Gastrocnemius medialis (tissue), 4 donors: ENCODE measurements at regions not wholly inside any gene's neighbourhood (a gene's known extent, or its start where the extent isn't known, plus 50 kb on each side); places are given as distances from the start of the nearest gene placed in this dataset.
"Not testable (repeated sequence)": the region's sequence is repeated elsewhere in the genome, so short reads cannot be mapped to it uniquely, and the experiment has no call there.

Experiments
- ATAC-seq, 2 donors: fragments of 150-250 bp; one replicate each; pipeline ENCODE4 v1.9.1; 2016
- DNase-seq, 2 donors: peaks; one replicate each; pipeline ENCODE4 v3.0.0-alpha.2; 2019
- H3K27ac ChIP-seq, 4 donors: fragments of 200-600 bp; sonication (generic); 1 replicate in 1 of 4; 2 replicates in 3 of 4; pipeline ENCODE4 v1.5.1; 2016 to 2018; ENCODE audit warnings: mild to moderate bottlenecking in 2 of 4, moderate library complexity in 1 of 4
- H3K27me3 ChIP-seq, 3 donors: fragments of 200-600 bp; sonication (generic) in 2 of 3; 1 replicate in 1 of 3; 2 replicates in 2 of 3; pipeline versions ENCODE4 v1.5.1 to v1.6.0; 2016 to 2019; ENCODE audit warnings: mild to moderate bottlenecking in 1 of 3, moderate library complexity in 1 of 3
- H3K36me3 ChIP-seq, 2 donors: fragments of 200-600 bp; sonication (generic) in 1 of 2; one replicate each; pipeline ENCODE4 v1.5.1; 2017 to 2018
- H3K4me1 ChIP-seq, 2 donors: fragments of 200-600 bp; sonication (generic) in 1 of 2; one replicate each; pipeline ENCODE4 v1.5.1; 2016 to 2017; ENCODE audit warnings: mild to moderate bottlenecking in 2 of 2
- H3K4me3 ChIP-seq, 4 donors: fragments of 200-600 bp; sonication (generic) in 3 of 4; 1 replicate in 1 of 4; 2 replicates in 3 of 4; pipeline ENCODE4 v1.5.1; 2016 to 2019; ENCODE audit warnings: mild to moderate bottlenecking in 2 of 4
- H3K9me3 ChIP-seq, 3 donors: fragments of 200-600 bp; sonication (generic) in 2 of 3; 1 replicate in 1 of 3; 2 replicates in 2 of 3; pipeline ENCODE4 v1.5.1; 2016 to 2019
- POLR2A ChIP-seq, 2 donors: fragments of 450-650 bp; IDR thresholded peaks; one replicate each; pipeline ENCODE4 v1.6.1; 2017; ENCODE audit warnings: antibody characterized with exemption in 2 of 2, mild to moderate bottlenecking in 2 of 2, moderate library complexity in 2 of 2
- in situ Hi-C, 4 donors: fragments of 200-750 bp; cut with MboI; loops; one replicate each; pipeline versions ENCODE4 v1.15.0 to v1.8.0; 2017; ENCODE audit warnings: low sequenced_read_pairs in 4 of 4
- intact Hi-C: fragments of 100-400 bp; cut with DNase I; formaldehyde crosslinking; loops from one replicate; pipeline ENCODE4 v1.15.1; 2023; ENCODE audit warnings: low total_unique reads
- TF ChIP-seq, protein P1 (sequence below), 5 experiments: fragments of 450-650 bp in 3 of 5; fragments of 200-600 bp in 2 of 5; sonication (generic) in 2 of 5; IDR thresholded peaks in 4 of 5; conservative IDR thresholded peaks in 1 of 5; 1 replicate in 4 of 5; 2 replicates in 1 of 5; pipeline ENCODE4 v1.5.1; 2016 to 2019; ENCODE audit warnings: antibody characterized with exemption in 5 of 5, mild to moderate bottlenecking in 3 of 5, moderate library complexity in 3 of 5

- TF ChIP-seq POLR2A (IDR thresholded peaks at IDR 0.05): no peak
- TF ChIP-seq, protein P1, sequence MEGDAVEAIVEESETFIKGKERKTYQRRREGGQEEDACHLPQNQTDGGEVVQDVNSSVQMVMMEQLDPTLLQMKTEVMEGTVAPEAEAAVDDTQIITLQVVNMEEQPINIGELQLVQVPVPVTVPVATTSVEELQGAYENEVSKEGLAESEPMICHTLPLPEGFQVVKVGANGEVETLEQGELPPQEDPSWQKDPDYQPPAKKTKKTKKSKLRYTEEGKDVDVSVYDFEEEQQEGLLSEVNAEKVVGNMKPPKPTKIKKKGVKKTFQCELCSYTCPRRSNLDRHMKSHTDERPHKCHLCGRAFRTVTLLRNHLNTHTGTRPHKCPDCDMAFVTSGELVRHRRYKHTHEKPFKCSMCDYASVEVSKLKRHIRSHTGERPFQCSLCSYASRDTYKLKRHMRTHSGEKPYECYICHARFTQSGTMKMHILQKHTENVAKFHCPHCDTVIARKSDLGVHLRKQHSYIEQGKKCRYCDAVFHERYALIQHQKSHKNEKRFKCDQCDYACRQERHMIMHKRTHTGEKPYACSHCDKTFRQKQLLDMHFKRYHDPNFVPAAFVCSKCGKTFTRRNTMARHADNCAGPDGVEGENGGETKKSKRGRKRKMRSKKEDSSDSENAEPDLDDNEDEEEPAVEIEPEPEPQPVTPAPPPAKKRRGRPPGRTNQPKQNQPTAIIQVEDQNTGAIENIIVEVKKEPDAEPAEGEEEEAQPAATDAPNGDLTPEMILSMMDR (IDR thresholded peaks at IDR 0.05 in 4 of 5, conservative IDR thresholded peaks at IDR 0.05 in 1 of 5): no peak
- Histone ChIP-seq H3K9me3 (no peaks in the 10 kb centered on the region), H3K27ac (no peak overlapping the region), H3K4me1 (peaks cover 0 to 5% of the 10 kb centered on the region in 2 donors), H3K36me3 (no peaks in the 10 kb centered on the region), H3K4me3 (no peak overlapping the region), H3K27me3 (no peaks in the 10 kb centered on the region)
- in situ Hi-C loops: loop anchor here in 2 of 4 donors (25.0 kb wide), 2 partner anchors 549 to 1599 kb away; partner anchors contain the start of gene RRAGB (in 2 of the 2)
- intact Hi-C loops: loop anchor here (5.0 kb wide), 1 partner anchor 1121 kb away; the partner anchor contains the start of gene PHF8
- DNase-seq (no peak), ATAC-seq (no peak)
Observed at GRCh38 chrX:55163171-55163570, 57.0 kb upstream of the PAGE5 start.

DNA sequence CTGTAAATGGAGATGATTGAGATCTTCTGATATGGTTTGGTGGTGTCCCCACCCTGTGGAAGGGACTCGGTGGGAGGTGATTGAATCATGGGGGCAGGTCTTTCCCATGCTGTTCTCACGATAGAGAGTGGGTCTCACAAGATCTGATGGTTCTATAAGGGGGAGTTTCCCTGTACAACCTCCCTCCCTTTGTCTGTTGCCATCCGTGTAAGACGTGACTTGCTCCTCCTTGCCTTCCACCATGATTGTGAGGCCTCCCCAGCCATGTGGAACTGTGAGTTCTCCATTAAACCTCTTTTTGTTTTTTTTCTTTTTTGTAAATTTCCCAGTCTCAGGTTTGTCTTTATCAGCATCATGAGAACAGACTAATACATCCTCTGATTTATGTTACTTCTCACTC lies 55.1 kb upstream of the PAGE5 start:
- ATAC-seq, intact Hi-C loops: not testable (repeated sequence)
- in situ Hi-C loops: loop anchor here in 2 of 4 donors (25.0 kb wide), 2 partner anchors 547 to 1597 kb away; partner anchors contain the start of gene RRAGB (in 2 of the 2)

GRCh38 chrX:55167124-55167803 lies 52.9 kb upstream of the PAGE5 start:
- Histone ChIP-seq H3K27me3 (no peaks in the 10 kb centered on the region), H3K4me1 (no peaks in the 10 kb centered on the region), H3K9me3 (no peaks in the 10 kb centered on the region), H3K36me3 (no peaks in the 10 kb centered on the region), H3K4me3 (no peak overlapping the region), H3K27ac (no peak overlapping the region)
- ATAC-seq: no peak
- DNase-seq: no peak
- in situ Hi-C loops (loop anchor here in 2 of 4 donors (25.0 kb wide), 2 partner anchors 545 to 1595 kb away; partner anchors contain the start of gene RRAGB (in 2 of the 2)), intact Hi-C loops (no loop called here)
- TF ChIP-seq POLR2A (IDR thresholded peaks at IDR 0.05): no peak
- TF ChIP-seq, protein P1 (IDR thresholded peaks at IDR 0.05 in 4 of 5, conservative IDR thresholded peaks at IDR 0.05 in 1 of 5): no peak

More for the DNA sequence above, 55.1 kb upstream of the PAGE5 start:
- not testable (repeated sequence) for H3K4me1 ChIP-seq, H3K27ac ChIP-seq, DNase-seq, H3K27me3 ChIP-seq, H3K36me3 ChIP-seq, H3K4me3 ChIP-seq, H3K9me3 ChIP-seq

DNA sequence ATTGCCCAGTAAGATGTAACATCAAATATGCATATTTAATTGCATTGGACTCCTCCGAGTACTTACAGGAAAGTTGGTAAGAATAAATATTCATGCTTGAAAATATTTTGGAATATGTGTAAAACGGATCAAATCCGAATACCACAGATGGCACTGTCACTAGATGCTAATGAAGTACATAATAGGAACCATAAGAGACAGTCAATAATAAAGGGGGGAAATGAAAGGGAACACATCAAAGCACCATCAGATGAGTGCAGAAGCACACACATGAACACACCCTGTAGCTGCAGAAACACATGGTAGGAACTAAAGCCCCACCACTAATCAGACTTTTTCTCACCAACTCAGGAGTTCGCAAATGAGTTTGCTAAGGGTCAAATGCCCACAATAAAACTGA lies 52.2 kb upstream of the PAGE5 start:
- Histone ChIP-seq H3K4me1 (no peaks in the 10 kb centered on the region), H3K27ac (no peak overlapping the region), H3K4me3 (no peak overlapping the region), H3K9me3 (no peaks in the 10 kb centered on the region), H3K27me3 (no peaks in the 10 kb centered on the region), H3K36me3 (no peaks in the 10 kb centered on the region)
- intact Hi-C loops: no loop called here
- in situ Hi-C loops: loop anchor here in 2 of 4 donors (25.0 kb wide), 2 partner anchors 544 to 1594 kb away; partner anchors contain the start of gene RRAGB (in 2 of the 2)
- ATAC-seq (no peak), DNase-seq (no peak)
- TF ChIP-seq POLR2A (IDR thresholded peaks at IDR 0.05): no peak
- TF ChIP-seq, protein P1 (IDR thresholded peaks at IDR 0.05 in 4 of 5, conservative IDR thresholded peaks at IDR 0.05 in 1 of 5): no peak

GRCh38 chrX:55169782-55170181 lies 50.4 kb upstream of the PAGE5 start:
- Histone ChIP-seq H3K27ac (no peak overlapping the region), H3K4me1 (no peaks in the 10 kb centered on the region), H3K36me3 (no peaks in the 10 kb centered on the region), H3K9me3 (no peaks in the 10 kb centered on the region), H3K27me3 (no peaks in the 10 kb centered on the region), H3K4me3 (no peak overlapping the region)
- TF ChIP-seq, protein P1 (IDR thresholded peaks at IDR 0.05 in 4 of 5, conservative IDR thresholded peaks at IDR 0.05 in 1 of 5): no peak
- no peak for TF ChIP-seq POLR2A (IDR thresholded peaks at IDR 0.05)
- in situ Hi-C loops: loop anchor here in 2 of 4 donors (25.0 kb wide), 2 partner anchors 543 to 1593 kb away; partner anchors contain the start of gene RRAGB (in 2 of the 2)
- ATAC-seq: no peak
- no peak for DNase-seq
- intact Hi-C loops: no loop called here
